CD14-positive monocyte (primary cell): ENCODE measurements at regions not wholly inside any gene's neighbourhood (a gene's known extent, or its start where the extent isn't known, plus 50 kb on each side); places are given as distances from the start of the nearest gene placed in this dataset.

Source experiments
- DNase-seq, 3 donors: peaks; one replicate each; pipeline ENCODE4 v3.0.0-alpha.2; 2011 to 2022
- H2AFZ ChIP-seq: 2 replicates; pipeline ENCODE4 v1.6.0; 2012; ENCODE audit warnings: mild to moderate bottlenecking, low read depth, low read length, inconsistent platforms; ENCODE audit not compliant: insufficient read depth, poor library complexity, severe bottlenecking
- H3K27ac ChIP-seq, 2 donors: 1 replicate in 1 of 2; 2 replicates in 1 of 2; pipeline ENCODE4 v1.5.1; 2012 to 2013; ENCODE audit warnings: low read length in 2 of 2, control low read depth in 1 of 2, inconsistent platforms in 1 of 2, low read depth in 1 of 2, mild to moderate bottlenecking in 1 of 2
- H3K27me3 ChIP-seq, 2 donors: one replicate each; pipeline versions ENCODE4 v1.6.0 to v1.6.1; 2011 to 2013; ENCODE audit warnings: low read length in 2 of 2; ENCODE audit not compliant: control insufficient read depth in 2 of 2, insufficient read depth in 2 of 2
- H3K36me3 ChIP-seq, 2 donors: replicated peaks in 1 of 2; 1 replicate in 1 of 2; 2 replicates in 1 of 2; pipeline versions ENCODE4 v1.5.1 to v1.6.1; 2012 to 2013; ENCODE audit warnings: low read length in 2 of 2, control low read depth in 1 of 2, inconsistent platforms in 1 of 2, mild to moderate bottlenecking in 1 of 2; ENCODE audit not compliant: insufficient read depth in 2 of 2, control insufficient read depth in 1 of 2
- H3K4me1 ChIP-seq, 2 donors: 1 replicate in 1 of 2; 2 replicates in 1 of 2; pipeline versions ENCODE4 v1.5.1 to v1.6.1; 2012 to 2013; ENCODE audit warnings: low read length in 2 of 2, control low read depth in 1 of 2, inconsistent platforms in 1 of 2, mild to moderate bottlenecking in 1 of 2, moderate library complexity in 1 of 2; ENCODE audit not compliant: insufficient read depth in 2 of 2, control insufficient read depth in 1 of 2
- H3K4me2 ChIP-seq: replicated peaks from 2 replicates; pipeline ENCODE3; 2012; ENCODE audit warnings: low read length, moderate library complexity, mild to moderate bottlenecking; ENCODE audit not compliant: poor library complexity, severe bottlenecking; ENCODE audit errors: extremely low read depth
- H3K4me3 ChIP-seq, 3 experiments: fragments of 200-600 bp in 1 of 3; sonication (generic) in 1 of 3; replicated peaks in 1 of 3; 1 replicate in 2 of 3; 2 replicates in 1 of 3; pipeline ENCODE4 v1.5.1; 2011 to 2013; ENCODE audit warnings: low read length in 3 of 3, mild to moderate bottlenecking in 3 of 3, control low read depth in 2 of 3, low read depth in 2 of 3, inconsistent platforms in 1 of 3, moderate library complexity in 1 of 3
- H3K79me2 ChIP-seq: 2 replicates; pipeline ENCODE4 v1.6.0; 2012; ENCODE audit warnings: mild to moderate bottlenecking, control low read depth, inconsistent platforms, low read length, moderate library complexity; ENCODE audit not compliant: insufficient read depth
- H3K9ac ChIP-seq: 2 replicates; pipeline ENCODE4 v1.6.0; 2017; ENCODE audit warnings: low read length, mild to moderate bottlenecking; ENCODE audit not compliant: insufficient read depth, poor library complexity, severe bottlenecking
- H3K9me3 ChIP-seq, 2 donors: replicated peaks in 1 of 2; 1 replicate in 1 of 2; 2 replicates in 1 of 2; pipeline versions ENCODE4 v1.5.1 to v1.6.1; 2012 to 2013; ENCODE audit warnings: low read length in 2 of 2, control low read depth in 1 of 2; ENCODE audit not compliant: control insufficient read depth in 1 of 2, insufficient read depth in 1 of 2
- H4K20me1 ChIP-seq: 2 replicates; pipeline ENCODE4 v1.6.0; 2012; ENCODE audit warnings: mild to moderate bottlenecking, low read length, control low read depth, moderate library complexity; ENCODE audit not compliant: insufficient read depth
- H3K27ac Mint-ChIP-seq, 7 donors: one replicate each; pipeline ENCODE4 v1.8.0; 2020; ENCODE audit warnings: mild to moderate bottlenecking in 7 of 7, mixed read lengths in 7 of 7, moderate library complexity in 6 of 7, inconsistent platforms in 2 of 7
- H3K27me3 Mint-ChIP-seq, 3 donors: one replicate each; pipeline ENCODE4 v1.8.0; 2021 to 2022; ENCODE audit warnings: low read depth in 3 of 3, mild to moderate bottlenecking in 3 of 3, mixed read lengths in 3 of 3, moderate library complexity in 3 of 3, inconsistent platforms in 1 of 3
- H3K36me3 Mint-ChIP-seq, 2 donors: one replicate each; pipeline ENCODE4 v1.8.0; 2020; ENCODE audit warnings: mixed read lengths in 2 of 2, inconsistent platforms in 1 of 2, mild to moderate bottlenecking in 1 of 2
- H3K4me1 Mint-ChIP-seq: one replicate; pipeline ENCODE4 v1.8.0; 2020; ENCODE audit warnings: mild to moderate bottlenecking, mixed read lengths
- H3K4me3 Mint-ChIP-seq, 2 donors: one replicate each; pipeline ENCODE4 v1.8.0; 2020; ENCODE audit warnings: mild to moderate bottlenecking in 2 of 2, mixed read lengths in 2 of 2, moderate library complexity in 1 of 2
- H3K9me3 Mint-ChIP-seq, 7 donors: one replicate each; pipeline ENCODE4 v1.8.0; 2020 to 2022; ENCODE audit warnings: mixed read lengths in 7 of 7, mild to moderate bottlenecking in 6 of 7, moderate library complexity in 6 of 7, inconsistent platforms in 2 of 7
- CTCF ChIP-seq: fragments of 200-600 bp; IDR thresholded peaks from one replicate; pipeline ENCODE4 v1.8.0; 2022; ENCODE audit warnings: antibody characterized with exemption, mild to moderate bottlenecking
- WGBS: methylation state at CpG from one replicate; pipeline ENCODE4 v1.1.5; 2013; ENCODE audit warnings: missing lambda C conversion rate; ENCODE audit not compliant: insufficient coverage; 5-methylcytosine and 5-hydroxymethylcytosine counted together
- intact Hi-C, 2 donors: fragments of 100-400 bp; cut with micrococcal nuclease; formaldehyde crosslinking; loops; one replicate each; pipeline versions ENCODE4 v1.15.0 to v1.15.1; 2023

DNA sequence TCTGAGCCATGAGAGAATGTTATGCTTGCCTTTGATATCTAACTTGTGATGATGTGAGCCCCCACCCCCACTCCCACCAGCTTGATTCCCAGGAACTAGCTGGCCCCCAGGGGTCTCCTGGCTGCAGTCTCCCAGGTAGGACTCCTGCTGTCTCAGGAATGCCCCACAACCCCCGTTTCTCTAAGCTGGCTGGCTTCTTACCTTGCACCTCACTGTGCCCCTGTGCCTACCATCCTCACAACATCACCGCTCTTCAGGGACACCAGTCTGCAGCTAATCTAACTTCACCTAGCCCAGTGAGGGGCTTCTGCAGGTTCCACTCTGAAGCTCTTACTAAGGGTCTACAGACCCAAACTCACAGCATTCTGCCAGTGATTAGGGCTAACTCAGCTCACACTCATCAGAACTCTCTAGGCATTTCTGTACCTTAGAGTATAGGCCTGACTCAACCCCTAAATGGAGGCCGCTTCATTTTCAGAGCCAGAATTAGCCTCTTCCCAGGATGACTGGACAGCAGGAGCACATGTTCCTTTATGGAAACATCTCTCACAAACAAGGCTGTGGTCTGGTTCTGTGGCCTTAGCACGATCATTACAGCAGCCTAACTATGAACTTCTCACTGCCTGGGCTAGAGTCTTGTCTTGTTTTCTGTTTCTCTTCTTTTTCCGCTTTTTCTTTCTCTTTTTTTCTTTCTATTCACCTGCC, 72.8 kb upstream of the IFNG-AS1 start:
- Mint-ChIP-seq H3K27ac (no peak overlapping the region), H3K27me3 (peaks cover 2 to 9% (median 2%) of the 10 kb centered on the region in 3 donors), H3K4me3 (no peak overlapping the region), H3K36me3 (no peaks in the 10 kb centered on the region), H3K9me3 (peaks cover 0 to 1% (median 0%) of the 10 kb centered on the region in 7 donors), H3K4me1 (no peaks in the 10 kb centered on the region)
- TF ChIP-seq CTCF = no peak
- Histone ChIP-seq H3K4me1 (no peaks in the 10 kb centered on the region), H3K4me2 (no peak overlapping the region), H3K27ac (no peak overlapping the region), H4K20me1 (no peaks in the 10 kb centered on the region), H3K9ac (no peak overlapping the region), H3K9me3 (no peaks in the 10 kb centered on the region), H3K79me2 (no peaks in the 10 kb centered on the region), H3K27me3 (no peaks in the 10 kb centered on the region), H2AFZ (no peak overlapping the region), H3K36me3 (no peaks in the 10 kb centered on the region), H3K4me3 (no peak overlapping the region)
- 79% methylated on average over 4 of the region's 5 CpGs for WGBS
- intact Hi-C loops = no loop called here
- no peak for DNase-seq

DNA sequence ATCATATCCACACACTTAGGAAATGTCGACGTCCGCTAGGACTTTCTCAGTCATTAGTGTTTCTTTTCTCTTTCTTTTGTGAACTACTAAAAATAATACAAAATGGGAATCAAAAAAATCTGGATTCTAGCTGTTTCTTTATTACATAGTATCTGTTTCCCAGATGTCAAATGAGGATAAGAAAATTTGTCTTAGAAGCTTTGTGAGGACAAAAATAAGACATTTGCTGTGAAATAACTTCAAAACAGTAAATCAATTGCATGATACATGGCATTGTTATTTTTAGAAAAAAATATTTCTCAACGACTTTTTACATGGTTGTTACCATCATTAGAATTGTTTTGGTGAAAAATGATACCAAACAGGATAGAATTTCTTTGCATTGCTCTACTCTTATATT, 71.4 kb upstream of the IFNG-AS1 start:
- no peak overlapping the region for H3K27ac ChIP-seq
- no peaks in the 10 kb centered on the region for H3K4me1 ChIP-seq
- H4K20me1 ChIP-seq = no peaks in the 10 kb centered on the region
- Mint-ChIP-seq H3K4me3 (no peak overlapping the region), H3K36me3 (no peaks in the 10 kb centered on the region), H3K27me3 (peaks cover under 1 to 7% (median 2%) of the 10 kb centered on the region in 3 donors), H3K4me1 (no peaks in the 10 kb centered on the region), H3K9me3 (peaks cover 0 to 1% (median 0%) of the 10 kb centered on the region in 7 donors), H3K27ac (no peak overlapping the region)
- H3K4me2 ChIP-seq = no peak overlapping the region
- H3K27me3 ChIP-seq = no peaks in the 10 kb centered on the region
- DNase-seq = no peak
- H2AFZ ChIP-seq = no peak overlapping the region
- H3K4me3 ChIP-seq = no peak overlapping the region
- H3K79me2 ChIP-seq = no peaks in the 10 kb centered on the region
- H3K9me3 ChIP-seq = no peaks in the 10 kb centered on the region
- H3K9ac ChIP-seq = no peak overlapping the region
- no CpG with 5 or more reads among the region's 4 CpGs for WGBS
- intact Hi-C loops = no loop called here
- no peaks in the 10 kb centered on the region for H3K36me3 ChIP-seq
- no peak for TF ChIP-seq CTCF
